ENCODE measurements at regions not wholly inside any gene's neighbourhood (a gene's known extent, or its start where the extent isn't known, plus 50 kb on each side); places are given as distances from the start of the nearest gene placed in this dataset.

GRCh38 chr10:128213156-128213555 is 86.9 kb upstream of the MKI67 start:
- Histone ChIP-seq H3K36me3 (no peaks in the 10 kb centered on the region), H3K4me3 (no peak overlapping the region), H3K27ac (no peak overlapping the region), H3K9me3 (no peaks in the 10 kb centered on the region), H3K27me3 (peaks cover 0 to 8% (median 0%) of the 10 kb centered on the region in 4 donors), H3K4me1 (peaks cover 0 to 25% (median 5%) of the 10 kb centered on the region in 3 donors)
- TF ChIP-seq CTCF (IDR thresholded peaks at IDR 0.05) = no peak
- TF ChIP-seq POLR2A (IDR thresholded peaks at IDR 0.05) = no peak
- 70 to 73% methylated on average over 4 to 6 of the region's 7 CpGs for WGBS, 2 donors
- DNase-seq = no peak
- intact Hi-C loops (cut with DNase I) = no loop called here

GRCh38 chr10:128215733-128216132 is 89.5 kb upstream of the MKI67 start:
- H3K27ac ChIP-seq = no peak overlapping the region
- H3K9me3 ChIP-seq = no peaks in the 10 kb centered on the region
- peaks cover 0 to 9% (median 0%) of the 10 kb centered on the region in 4 donors for H3K27me3 ChIP-seq
- H3K4me1 ChIP-seq = peaks cover 0 to 14% (median 5%) of the 10 kb centered on the region in 3 donors
- H3K36me3 ChIP-seq = no peaks in the 10 kb centered on the region
- intact Hi-C loops (cut with DNase I) = no loop called here
- no peak for DNase-seq
- WGBS, 2 donors = 69 to 73% methylated on average over 6 to 7 of the region's 8 CpGs
- TF ChIP-seq CTCF (IDR thresholded peaks at IDR 0.05) (no peak), POLR2A (IDR thresholded peaks at IDR 0.05) (no peak)
- H3K4me3 ChIP-seq = no peak overlapping the region

GRCh38 chr10:128217136-128217535 is 90.9 kb upstream of the MKI67 start:
- no peak overlapping the region for H3K4me3 ChIP-seq
- intact Hi-C loops (cut with DNase I) = no loop called here
- DNase-seq = no peak
- H3K27me3 ChIP-seq = peaks cover 0 to 22% (median 0%) of the 10 kb centered on the region in 4 donors
- H3K27ac ChIP-seq = no peak overlapping the region
- H3K36me3 ChIP-seq = no peaks in the 10 kb centered on the region
- no peaks in the 10 kb centered on the region for H3K9me3 ChIP-seq
- peaks cover 0 to 2% (median 0%) of the 10 kb centered on the region in 3 donors for H3K4me1 ChIP-seq
- WGBS, 2 donors = 74 to 79% methylated on average over 6 to 7 of the region's 7 CpGs
- TF ChIP-seq CTCF (IDR thresholded peaks at IDR 0.05) (no peak), POLR2A (IDR thresholded peaks at IDR 0.05) (no peak)

GRCh38 chr10:128218161-128218560 is 91.9 kb upstream of the MKI67 start:
- no peak overlapping the region for H3K4me3 ChIP-seq
- H3K4me1 ChIP-seq = no peaks in the 10 kb centered on the region
- H3K27ac ChIP-seq = no peak overlapping the region
- no peak for TF ChIP-seq CTCF (IDR thresholded peaks at IDR 0.05)
- TF ChIP-seq POLR2A (IDR thresholded peaks at IDR 0.05) = no peak
- no peak for DNase-seq
- H3K36me3 ChIP-seq = no peaks in the 10 kb centered on the region
- intact Hi-C loops (cut with DNase I) = no loop called here
- WGBS, 2 donors = 64 to 70% methylated on average over 4 of the region's 4 CpGs
- peaks cover 0 to 26% (median 0%) of the 10 kb centered on the region in 4 donors for H3K27me3 ChIP-seq
- no peaks in the 10 kb centered on the region for H3K9me3 ChIP-seq

GRCh38 chr10:128219295-128219694 is 93.1 kb upstream of the MKI67 start:
- H3K27me3 ChIP-seq = peaks cover 0 to 26% (median 0%) of the 10 kb centered on the region in 4 donors
- no peak overlapping the region for H3K27ac ChIP-seq
- intact Hi-C loops (cut with DNase I) = no loop called here
- 62 to 75% methylated on average over 1 of the region's 1 CpG for WGBS, 2 donors
- H3K36me3 ChIP-seq = no peaks in the 10 kb centered on the region
- TF ChIP-seq POLR2A (IDR thresholded peaks at IDR 0.05) (no peak), CTCF (IDR thresholded peaks at IDR 0.05) (no peak)
- no peaks in the 10 kb centered on the region for H3K9me3 ChIP-seq
- H3K4me3 ChIP-seq = no peak overlapping the region
- no peak for DNase-seq
- H3K4me1 ChIP-seq = no peaks in the 10 kb centered on the region
